Liver (tissue), 8 donors: ENCODE measurements at regions not wholly inside any gene's neighbourhood (a gene's known extent, or its start where the extent isn't known, plus 50 kb on each side); places are given as distances from the start of the nearest gene placed in this dataset.

ENCODE experiments used
- DNase-seq: peaks from one replicate; pipeline ENCODE4 v3.0.0-alpha.2; 2017; ENCODE audit warnings: low spot score
- H3K27ac ChIP-seq, 2 donors: one replicate each; pipeline ENCODE4 v1.7.0; 2013; ENCODE audit warnings: inconsistent platforms in 2 of 2, low read length in 2 of 2, control low read depth in 1 of 2, low read depth in 1 of 2, mild to moderate bottlenecking in 1 of 2
- H3K27me3 ChIP-seq, 4 donors: one replicate each; pipeline versions ENCODE4 v1.6.1 to v1.7.0; 2013; ENCODE audit warnings: low read length in 3 of 4, inconsistent platforms in 1 of 4, mild to moderate bottlenecking in 1 of 4, moderate library complexity in 1 of 4; ENCODE audit not compliant: control insufficient read depth in 4 of 4, insufficient read depth in 4 of 4
- H3K36me3 ChIP-seq, 4 donors: one replicate each; pipeline versions ENCODE4 v1.6.1 to v1.7.0; 2013; ENCODE audit warnings: low read length in 3 of 4, mild to moderate bottlenecking in 3 of 4, low read depth in 1 of 4, moderate library complexity in 1 of 4; ENCODE audit not compliant: control insufficient read depth in 4 of 4, insufficient read depth in 3 of 4
- H3K4me1 ChIP-seq, 4 donors: one replicate each; pipeline versions ENCODE4 v1.6.1 to v1.7.0; 2013; ENCODE audit warnings: low read length in 3 of 4, mild to moderate bottlenecking in 3 of 4, moderate library complexity in 1 of 4; ENCODE audit not compliant: control insufficient read depth in 4 of 4, insufficient read depth in 4 of 4
- H3K4me3 ChIP-seq, 3 donors: one replicate each; pipeline versions ENCODE4 v1.6.1 to v1.7.0; 2013; ENCODE audit warnings: low read length in 3 of 3, control low read depth in 1 of 3, low read depth in 1 of 3, mild to moderate bottlenecking in 1 of 3
- H3K9ac ChIP-seq, 2 donors: one replicate each; pipeline ENCODE4 v1.7.0; 2013; ENCODE audit warnings: low read length in 2 of 2, mild to moderate bottlenecking in 2 of 2, moderate library complexity in 2 of 2, control low read depth in 1 of 2, low read depth in 1 of 2
- H3K9me3 ChIP-seq, 4 donors: one replicate each; pipeline versions ENCODE4 v1.6.1 to v1.7.0; 2013; ENCODE audit warnings: low read length in 3 of 4; ENCODE audit not compliant: control insufficient read depth in 4 of 4
- EGR1 ChIP-seq, 2 donors: IDR thresholded peaks; 2 replicates each; pipeline ENCODE4 v1.6.1; 2016 to 2018; ENCODE audit warnings: antibody characterized with exemption in 2 of 2, low read depth in 2 of 2
- FOXA1 ChIP-seq: IDR thresholded peaks from 2 replicates; pipeline ENCODE4 v1.6.1; 2016; ENCODE audit warnings: antibody characterized with exemption
- FOXA2 ChIP-seq: IDR thresholded peaks from 2 replicates; pipeline ENCODE4 v1.6.1; 2016; ENCODE audit warnings: antibody characterized with exemption
- GABPA ChIP-seq, 2 donors: IDR thresholded peaks in 1 of 2; conservative IDR thresholded peaks in 1 of 2; 2 replicates each; pipeline ENCODE4 v1.6.1; 2016; ENCODE audit warnings: antibody characterized with exemption in 2 of 2, mild to moderate bottlenecking in 1 of 2, moderate library complexity in 1 of 2
- HNF4A ChIP-seq, 2 donors: conservative IDR thresholded peaks; 2 replicates each; pipeline ENCODE4 v1.6.1; 2016; ENCODE audit warnings: antibody characterized with exemption in 2 of 2, mild to moderate bottlenecking in 2 of 2
- HNF4G ChIP-seq: IDR thresholded peaks from 2 replicates; pipeline ENCODE4 v1.6.1; 2016; ENCODE audit warnings: antibody characterized with exemption
- JUND ChIP-seq, 2 donors: IDR thresholded peaks; 2 replicates each; pipeline ENCODE4 v1.6.1; 2016; ENCODE audit warnings: antibody characterized with exemption in 2 of 2
- NR2F2 ChIP-seq: IDR thresholded peaks from 2 replicates; pipeline ENCODE4 v1.6.1; 2016; ENCODE audit warnings: antibody characterized with exemption
- RAD21 ChIP-seq, 2 donors: IDR thresholded peaks; 2 replicates each; pipeline ENCODE4 v1.6.1; 2016; ENCODE audit warnings: antibody characterized with exemption in 2 of 2, mild to moderate bottlenecking in 2 of 2
- RXRA ChIP-seq, 2 donors: IDR thresholded peaks; 2 replicates each; pipeline ENCODE4 v1.6.1; 2017 to 2018; ENCODE audit warnings: antibody characterized with exemption in 2 of 2, mild to moderate bottlenecking in 1 of 2
- SP1 ChIP-seq: IDR thresholded peaks from 2 replicates; pipeline ENCODE4 v1.6.1; 2018; ENCODE audit warnings: antibody characterized with exemption, mild to moderate bottlenecking
- TAF1 ChIP-seq: conservative IDR thresholded peaks from 2 replicates; pipeline ENCODE4 v1.6.1; 2016; ENCODE audit warnings: antibody characterized with exemption, mild to moderate bottlenecking
- YY1 ChIP-seq: IDR thresholded peaks from 2 replicates; pipeline ENCODE4 v1.6.1; 2016; ENCODE audit warnings: antibody characterized with exemption, mild to moderate bottlenecking
- WGBS: extraction: QIAGEN DNeasy Blood & Tissue Kit; methylation state at CpG from one replicate; pipeline ENCODE4 v1.1.7; 2013; 5-methylcytosine and 5-hydroxymethylcytosine counted together
- TF ChIP-seq, protein P1 (sequence below): IDR thresholded peaks from 2 replicates; pipeline ENCODE4 v1.6.1; 2016; ENCODE audit warnings: antibody characterized with exemption
- TF ChIP-seq, protein P2 (sequence below): IDR thresholded peaks from 2 replicates; pipeline ENCODE4 v1.6.1; 2016; ENCODE audit warnings: antibody characterized with exemption
- TF ChIP-seq, protein P3 (sequence below): IDR thresholded peaks from 2 replicates; pipeline ENCODE4 v1.6.1; 2016; ENCODE audit warnings: antibody characterized with exemption
- TF ChIP-seq, protein P4 (sequence below): fragments of 150-350 bp; IDR thresholded peaks from 2 replicates; pipeline ENCODE4 v1.5.1; 2017; ENCODE audit warnings: improper control_type of control experiment, low read depth, low read length; ENCODE audit not compliant: missing input control
- TF ChIP-seq, protein P5 (sequence below): IDR thresholded peaks from 2 replicates; pipeline ENCODE4 v1.6.1; 2016; ENCODE audit warnings: antibody characterized with exemption, mild to moderate bottlenecking
- donor health status: healthy.
- donor health status: healthy.
- donor health status: healthy.
- donor health status: healthy.
- donor health status: healthy.

DNA sequence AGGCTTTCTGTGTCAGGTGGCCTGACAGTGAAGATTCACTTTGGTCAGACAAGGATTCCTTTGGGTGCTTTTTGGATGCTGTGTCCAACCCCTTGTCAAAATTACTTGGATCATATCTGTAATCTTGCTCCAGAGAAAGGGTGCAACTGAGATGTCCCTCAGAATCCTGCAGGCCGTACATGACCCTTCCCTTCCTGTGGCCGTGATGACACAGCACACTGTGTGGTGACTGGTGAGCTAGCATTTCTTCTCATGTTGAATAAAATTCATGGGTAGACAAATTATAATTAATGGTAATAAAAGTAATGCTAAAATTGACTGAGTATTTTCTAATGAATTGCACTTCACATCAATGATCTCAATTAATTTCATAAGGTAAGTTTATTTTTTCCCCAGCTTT, 356.2 kb downstream of the LPIN1 start (continued):
- no peak for TF ChIP-seq TAF1
- TF ChIP-seq EGR1 (IDR thresholded peaks at IDR 0.05; ENCODE audit: low read depth in 2 of 2) = no peak
- TF ChIP-seq HNF4G = no peak
- no peak for TF ChIP-seq RXRA (IDR thresholded peaks at IDR 0.05)
- no peak for TF ChIP-seq NR2F2
- no peak for TF ChIP-seq RAD21 (IDR thresholded peaks at IDR 0.05)

DNA sequence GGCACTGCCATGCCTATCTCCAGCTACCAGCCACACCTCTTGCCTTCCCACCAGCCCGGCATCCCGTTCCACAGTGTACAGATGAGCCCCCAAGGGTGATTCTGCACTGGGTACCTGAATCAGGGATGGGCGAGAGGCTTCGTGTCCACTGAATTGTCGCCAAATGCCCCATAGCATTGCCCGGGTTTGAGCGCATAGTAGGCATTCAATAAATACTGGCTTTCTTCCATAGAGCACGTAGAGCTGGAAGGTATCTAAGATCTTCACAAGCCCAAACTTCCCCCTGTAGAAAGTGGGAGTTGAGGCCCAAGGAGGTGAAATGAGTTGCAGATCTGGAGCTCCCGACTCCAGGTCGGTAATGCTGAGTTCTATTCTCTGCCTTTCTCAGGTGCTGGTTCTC, 358.7 kb downstream of the LPIN1 start:
- H3K27me3 ChIP-seq = no peaks in the 10 kb centered on the region
- 93% methylated on average over 10 of the region's 10 CpGs for WGBS
- no peaks in the 10 kb centered on the region for H3K9me3 ChIP-seq
- H3K27ac ChIP-seq = no peak overlapping the region
- TF ChIP-seq, protein P1, sequence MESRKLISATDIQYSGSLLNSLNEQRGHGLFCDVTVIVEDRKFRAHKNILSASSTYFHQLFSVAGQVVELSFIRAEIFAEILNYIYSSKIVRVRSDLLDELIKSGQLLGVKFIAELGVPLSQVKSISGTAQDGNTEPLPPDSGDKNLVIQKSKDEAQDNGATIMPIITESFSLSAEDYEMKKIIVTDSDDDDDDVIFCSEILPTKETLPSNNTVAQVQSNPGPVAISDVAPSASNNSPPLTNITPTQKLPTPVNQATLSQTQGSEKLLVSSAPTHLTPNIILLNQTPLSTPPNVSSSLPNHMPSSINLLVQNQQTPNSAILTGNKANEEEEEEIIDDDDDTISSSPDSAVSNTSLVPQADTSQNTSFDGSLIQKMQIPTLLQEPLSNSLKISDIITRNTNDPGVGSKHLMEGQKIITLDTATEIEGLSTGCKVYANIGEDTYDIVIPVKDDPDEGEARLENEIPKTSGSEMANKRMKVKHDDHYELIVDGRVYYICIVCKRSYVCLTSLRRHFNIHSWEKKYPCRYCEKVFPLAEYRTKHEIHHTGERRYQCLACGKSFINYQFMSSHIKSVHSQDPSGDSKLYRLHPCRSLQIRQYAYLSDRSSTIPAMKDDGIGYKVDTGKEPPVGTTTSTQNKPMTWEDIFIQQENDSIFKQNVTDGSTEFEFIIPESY = no peak
- TF ChIP-seq, protein P2, sequence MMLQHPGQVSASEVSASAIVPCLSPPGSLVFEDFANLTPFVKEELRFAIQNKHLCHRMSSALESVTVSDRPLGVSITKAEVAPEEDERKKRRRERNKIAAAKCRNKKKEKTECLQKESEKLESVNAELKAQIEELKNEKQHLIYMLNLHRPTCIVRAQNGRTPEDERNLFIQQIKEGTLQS = no peak
- TF ChIP-seq HNF4G = no peak
- TF ChIP-seq GABPA (IDR thresholded peaks at IDR 0.05 in 1 of 2, conservative IDR thresholded peaks at IDR 0.05 in 1 of 2) = no peak
- no peak for TF ChIP-seq EGR1 (IDR thresholded peaks at IDR 0.05; ENCODE audit: low read depth in 2 of 2)
- no peak for TF ChIP-seq SP1
- TF ChIP-seq NR2F2 = no peak
- no peak for TF ChIP-seq FOXA2
- TF ChIP-seq, protein P3, sequence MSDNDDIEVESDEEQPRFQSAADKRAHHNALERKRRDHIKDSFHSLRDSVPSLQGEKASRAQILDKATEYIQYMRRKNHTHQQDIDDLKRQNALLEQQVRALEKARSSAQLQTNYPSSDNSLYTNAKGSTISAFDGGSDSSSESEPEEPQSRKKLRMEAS = no peak
- no peak for TF ChIP-seq RXRA (IDR thresholded peaks at IDR 0.05)
- TF ChIP-seq HNF4A (conservative IDR thresholded peaks at IDR 0.05) = no peak
- TF ChIP-seq, protein P4, sequence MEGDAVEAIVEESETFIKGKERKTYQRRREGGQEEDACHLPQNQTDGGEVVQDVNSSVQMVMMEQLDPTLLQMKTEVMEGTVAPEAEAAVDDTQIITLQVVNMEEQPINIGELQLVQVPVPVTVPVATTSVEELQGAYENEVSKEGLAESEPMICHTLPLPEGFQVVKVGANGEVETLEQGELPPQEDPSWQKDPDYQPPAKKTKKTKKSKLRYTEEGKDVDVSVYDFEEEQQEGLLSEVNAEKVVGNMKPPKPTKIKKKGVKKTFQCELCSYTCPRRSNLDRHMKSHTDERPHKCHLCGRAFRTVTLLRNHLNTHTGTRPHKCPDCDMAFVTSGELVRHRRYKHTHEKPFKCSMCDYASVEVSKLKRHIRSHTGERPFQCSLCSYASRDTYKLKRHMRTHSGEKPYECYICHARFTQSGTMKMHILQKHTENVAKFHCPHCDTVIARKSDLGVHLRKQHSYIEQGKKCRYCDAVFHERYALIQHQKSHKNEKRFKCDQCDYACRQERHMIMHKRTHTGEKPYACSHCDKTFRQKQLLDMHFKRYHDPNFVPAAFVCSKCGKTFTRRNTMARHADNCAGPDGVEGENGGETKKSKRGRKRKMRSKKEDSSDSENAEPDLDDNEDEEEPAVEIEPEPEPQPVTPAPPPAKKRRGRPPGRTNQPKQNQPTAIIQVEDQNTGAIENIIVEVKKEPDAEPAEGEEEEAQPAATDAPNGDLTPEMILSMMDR = no peak
- no peak for TF ChIP-seq YY1
- no peak for TF ChIP-seq JUND (IDR thresholded peaks at IDR 0.05)
- TF ChIP-seq FOXA1 = no peak
- no peak for TF ChIP-seq TAF1
- TF ChIP-seq RAD21 (IDR thresholded peaks at IDR 0.05) = no peak
- TF ChIP-seq, protein P5, sequence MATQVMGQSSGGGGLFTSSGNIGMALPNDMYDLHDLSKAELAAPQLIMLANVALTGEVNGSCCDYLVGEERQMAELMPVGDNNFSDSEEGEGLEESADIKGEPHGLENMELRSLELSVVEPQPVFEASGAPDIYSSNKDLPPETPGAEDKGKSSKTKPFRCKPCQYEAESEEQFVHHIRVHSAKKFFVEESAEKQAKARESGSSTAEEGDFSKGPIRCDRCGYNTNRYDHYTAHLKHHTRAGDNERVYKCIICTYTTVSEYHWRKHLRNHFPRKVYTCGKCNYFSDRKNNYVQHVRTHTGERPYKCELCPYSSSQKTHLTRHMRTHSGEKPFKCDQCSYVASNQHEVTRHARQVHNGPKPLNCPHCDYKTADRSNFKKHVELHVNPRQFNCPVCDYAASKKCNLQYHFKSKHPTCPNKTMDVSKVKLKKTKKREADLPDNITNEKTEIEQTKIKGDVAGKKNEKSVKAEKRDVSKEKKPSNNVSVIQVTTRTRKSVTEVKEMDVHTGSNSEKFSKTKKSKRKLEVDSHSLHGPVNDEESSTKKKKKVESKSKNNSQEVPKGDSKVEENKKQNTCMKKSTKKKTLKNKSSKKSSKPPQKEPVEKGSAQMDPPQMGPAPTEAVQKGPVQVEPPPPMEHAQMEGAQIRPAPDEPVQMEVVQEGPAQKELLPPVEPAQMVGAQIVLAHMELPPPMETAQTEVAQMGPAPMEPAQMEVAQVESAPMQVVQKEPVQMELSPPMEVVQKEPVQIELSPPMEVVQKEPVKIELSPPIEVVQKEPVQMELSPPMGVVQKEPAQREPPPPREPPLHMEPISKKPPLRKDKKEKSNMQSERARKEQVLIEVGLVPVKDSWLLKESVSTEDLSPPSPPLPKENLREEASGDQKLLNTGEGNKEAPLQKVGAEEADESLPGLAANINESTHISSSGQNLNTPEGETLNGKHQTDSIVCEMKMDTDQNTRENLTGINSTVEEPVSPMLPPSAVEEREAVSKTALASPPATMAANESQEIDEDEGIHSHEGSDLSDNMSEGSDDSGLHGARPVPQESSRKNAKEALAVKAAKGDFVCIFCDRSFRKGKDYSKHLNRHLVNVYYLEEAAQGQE = no peak
- H3K4me1 ChIP-seq = peaks cover 0 to 9% (median 5%) of the 10 kb centered on the region in 4 donors
- no peaks in the 10 kb centered on the region for H3K36me3 ChIP-seq
- H3K4me3 ChIP-seq = no peak overlapping the region
- DNase-seq = no peak
- H3K9ac ChIP-seq = no peak overlapping the region
